Upper lobe of left lung (tissue), 4 donors: ENCODE measurements at regions not wholly inside any gene's neighbourhood (a gene's known extent, or its start where the extent isn't known, plus 50 kb on each side); places are given as distances from the start of the nearest gene placed in this dataset.

Experiments
- CTCF ChIP-seq, 6 experiments: fragments of 450-650 bp in 4 of 6; fragments of 200-600 bp in 2 of 6; sonication (generic) in 2 of 6; IDR thresholded peaks; one replicate each; pipeline ENCODE4 v1.5.1; 2016 to 2019; ENCODE audit warnings: antibody characterized with exemption in 6 of 6
- EP300 ChIP-seq, 4 donors: sonication (generic); formaldehyde crosslinking; IDR thresholded peaks; one replicate each; pipeline ENCODE4 v1.5.1; 2017; ENCODE audit warnings: antibody characterized with exemption in 4 of 4, control low read depth in 2 of 4
- POLR2A ChIP-seq, 4 donors: fragments of 450-650 bp; IDR thresholded peaks; one replicate each; pipeline ENCODE4 v1.5.1; 2016 to 2017; ENCODE audit warnings: antibody characterized with exemption in 4 of 4, mild to moderate bottlenecking in 2 of 4

- TF ChIP-seq POLR2A (IDR thresholded peaks at IDR 0.05), result no peak
- TF ChIP-seq CTCF (IDR thresholded peaks at IDR 0.05), result no peak
- no peak for TF ChIP-seq EP300 (IDR thresholded peaks at IDR 0.05)
Measured at GRCh38 chrX:104316739-104317138, 62.0 kb upstream of the ESX1 start.
